NCI-H2171 treated with DMSO at 0.1 percent for 48 hours (cell line): ENCODE measurements at regions not wholly inside any gene's neighbourhood (a gene's known extent, or its start where the extent isn't known, plus 50 kb on each side); places are given as distances from the start of the nearest gene placed in this dataset.

Experiments
- DNase-seq: peaks from one replicate; lab custom pipeline; 2025; lab: John Stamatoyannopoulos, UW

GRCh38 chr2:5842326-5842725, 150.1 kb downstream of the SOX11 start:
- DNase-seq = no peak

DNA sequence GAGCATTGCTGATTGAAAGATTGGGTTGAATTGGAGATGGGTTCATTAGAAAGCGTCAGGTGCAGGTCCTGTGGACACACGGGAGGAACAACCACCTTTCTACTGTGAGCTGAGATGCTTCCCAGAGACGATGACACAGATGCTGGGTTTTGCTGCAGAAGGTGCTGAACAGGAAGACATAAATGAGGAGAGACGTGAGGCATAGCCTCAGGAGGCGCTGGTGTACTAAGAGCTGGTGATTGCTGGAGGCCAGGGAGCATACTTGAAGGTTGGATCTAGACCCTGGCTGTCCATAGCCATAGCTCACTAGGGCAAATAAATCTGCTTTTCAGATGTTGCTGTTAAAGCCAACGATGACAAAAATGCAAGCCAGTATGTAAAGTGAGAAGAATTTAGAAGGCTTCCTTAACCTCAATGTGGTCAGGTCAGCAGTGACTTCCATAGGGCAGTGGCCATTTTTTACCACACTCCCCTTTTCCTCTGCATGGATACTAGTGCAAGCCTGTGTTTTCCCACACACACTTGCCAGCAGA, 153.7 kb downstream of the SOX11 start:
- DNase-seq = no peak

DNA sequence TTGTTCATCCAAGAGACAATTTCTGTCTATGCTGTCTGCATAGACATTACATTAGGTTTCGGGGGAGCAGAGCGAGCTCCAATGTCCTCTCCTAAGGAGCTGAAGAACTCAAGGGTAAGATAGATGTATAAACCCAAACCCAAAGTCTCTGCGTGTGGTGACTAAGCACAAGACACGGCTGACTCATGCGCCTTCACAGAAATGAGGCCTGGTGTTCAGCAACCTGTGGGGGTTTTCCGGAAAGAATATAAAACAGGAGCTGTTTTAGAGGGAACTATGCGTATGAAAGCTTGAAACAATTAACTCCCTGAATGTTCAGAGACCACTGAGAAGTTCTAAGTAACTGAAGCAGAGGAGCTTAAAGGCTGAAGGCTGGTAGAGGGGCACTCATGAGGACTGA, 154.7 kb downstream of the SOX11 start:
- DNase-seq = no peak

DNA sequence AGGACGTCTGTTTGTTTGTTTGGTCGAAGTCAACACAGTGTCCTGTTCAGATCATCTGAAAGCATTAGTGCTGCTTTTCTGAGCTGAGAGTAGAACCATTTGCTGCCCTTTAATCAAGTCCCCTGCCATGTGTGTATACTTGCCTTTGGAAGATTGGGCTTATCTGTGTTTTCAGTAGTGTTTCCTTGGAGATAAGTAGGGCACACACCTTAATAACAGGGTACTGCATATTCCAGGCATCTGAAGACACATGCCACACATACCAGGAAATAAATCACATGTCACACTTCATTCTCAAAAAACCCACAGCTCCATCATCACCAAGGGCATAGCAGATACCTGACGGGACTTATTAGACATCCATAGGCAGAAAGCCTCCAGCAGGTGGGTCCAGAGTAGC, 157.4 kb downstream of the SOX11 start:
- DNase-seq = no peak

DNA sequence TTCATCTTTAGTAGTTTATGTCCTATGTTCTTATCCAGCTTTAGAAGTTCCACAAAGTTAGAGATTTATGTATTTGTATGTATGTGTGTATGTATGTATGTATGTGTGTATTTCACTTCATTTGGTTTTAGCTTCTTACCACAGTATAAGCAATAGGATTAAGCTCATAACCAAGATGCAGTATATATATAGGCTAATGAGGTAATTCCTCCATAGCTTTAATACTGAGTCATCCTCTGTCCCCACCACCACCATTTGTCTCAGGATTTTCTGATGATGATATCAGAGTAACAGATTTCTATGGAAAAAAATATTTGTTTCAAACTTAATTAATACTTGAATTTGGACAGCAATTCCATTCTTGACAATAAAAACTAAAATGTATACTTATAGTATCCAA, 159.2 kb downstream of the SOX11 start:
- DNase-seq = no peak

- DNase-seq = no peak
Observed at GRCh38 chr2:5854797-5855196, 162.6 kb downstream of the SOX11 start.

DNA sequence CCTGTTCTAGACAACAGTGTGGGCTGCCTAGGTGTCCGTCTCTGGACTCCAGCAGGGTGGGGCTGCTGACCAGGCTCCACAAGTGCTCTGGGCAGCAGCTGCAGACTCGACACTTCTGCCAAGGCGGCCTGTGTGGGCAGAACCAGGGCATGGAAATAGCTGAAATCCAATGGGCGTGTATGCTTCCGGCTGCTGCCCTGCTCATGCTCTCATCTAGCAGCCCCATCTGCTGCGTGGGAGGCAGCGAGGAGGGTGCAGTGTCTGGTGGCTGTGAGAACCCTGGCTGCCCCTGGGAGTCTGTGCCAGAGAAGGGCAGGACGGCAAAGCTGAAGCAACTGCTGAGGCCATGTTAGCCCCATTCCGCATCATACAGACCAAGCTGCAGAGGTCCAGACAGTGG, 174.9 kb downstream of the SOX11 start:
- DNase-seq = no peak

DNA sequence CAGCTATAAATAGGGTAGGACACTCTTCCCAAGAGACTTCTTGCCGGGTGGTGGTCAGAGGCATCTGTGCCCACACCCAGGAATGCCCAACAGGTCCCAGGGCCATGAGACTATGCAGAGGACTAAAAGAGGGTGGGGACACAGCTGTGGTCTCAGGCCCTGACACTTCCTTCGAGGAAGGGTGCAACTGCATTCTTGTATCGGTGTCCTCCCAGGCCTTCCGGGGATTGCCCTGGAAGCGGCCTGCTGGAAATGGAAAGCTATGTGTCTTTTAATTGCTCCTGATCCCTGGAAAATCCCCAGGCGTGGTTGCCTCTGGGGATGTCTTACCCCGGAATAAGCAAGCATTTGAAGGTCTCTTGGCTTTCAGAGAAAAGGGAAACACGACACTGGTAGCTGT, 176.7 kb downstream of the SOX11 start:
- no peak for DNase-seq

GRCh38 chr2:5869936-5870335, 177.8 kb downstream of the SOX11 start:
- no peak for DNase-seq

- no peak for DNase-seq
Observed at GRCh38 chr2:5877360-5877759, 185.2 kb downstream of the SOX11 start.

- DNase-seq = no peak
Observed at GRCh38 chr2:5885451-5886173, 193.4 kb downstream of the SOX11 start.

- no peak for DNase-seq
Observed at GRCh38 chr2:5886462-5886861, 194.3 kb downstream of the SOX11 start.

GRCh38 chr2:5888126-5888525, 195.9 kb downstream of the SOX11 start:
- no peak for DNase-seq

DNA sequence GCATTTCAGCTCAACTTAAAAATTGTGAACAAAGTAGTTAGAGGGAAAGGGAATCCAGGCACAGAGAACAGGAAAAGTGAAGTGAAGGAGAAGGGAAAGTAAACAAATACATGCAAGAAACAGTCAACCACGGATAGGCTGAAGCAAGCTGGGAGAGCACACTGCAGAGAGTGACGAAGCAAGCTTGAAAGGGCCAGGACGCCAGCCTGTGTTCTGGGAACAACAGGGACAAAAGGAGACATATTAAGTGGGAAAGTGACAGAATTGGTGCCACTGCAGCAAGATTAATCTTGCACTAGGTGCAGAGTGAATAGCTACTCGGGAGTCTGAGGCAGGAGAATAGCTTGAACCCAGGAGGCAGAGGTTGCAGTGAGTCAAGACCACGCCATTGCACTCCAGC, 197.3 kb downstream of the SOX11 start:
- no peak for DNase-seq

DNA sequence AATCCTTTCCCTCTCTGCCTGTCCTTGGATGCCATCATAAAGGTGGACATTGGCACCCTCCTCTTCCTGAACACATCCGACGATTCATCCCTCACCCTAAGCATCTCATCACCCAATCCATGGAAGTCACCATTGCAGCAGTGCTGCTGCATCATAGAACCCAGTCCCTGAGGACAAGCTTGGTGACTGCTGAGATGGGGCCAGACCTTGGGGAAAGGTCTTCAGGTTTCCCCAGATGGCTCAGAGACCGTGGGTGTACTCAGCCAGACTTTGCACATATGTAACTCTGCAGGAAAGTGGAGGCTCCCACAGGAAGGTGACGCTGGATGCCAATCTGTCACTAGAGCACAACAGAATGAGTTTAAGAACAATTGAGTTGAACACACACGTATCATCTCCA, 202.2 kb downstream of the SOX11 start:
- DNase-seq = peak; percentile 97

- DNase-seq = no peak
Observed at GRCh38 chr2:5895284-5895683, 203.1 kb downstream of the SOX11 start.

GRCh38 chr2:5897249-5897648, 205.1 kb downstream of the SOX11 start:
- DNase-seq = no peak

DNA sequence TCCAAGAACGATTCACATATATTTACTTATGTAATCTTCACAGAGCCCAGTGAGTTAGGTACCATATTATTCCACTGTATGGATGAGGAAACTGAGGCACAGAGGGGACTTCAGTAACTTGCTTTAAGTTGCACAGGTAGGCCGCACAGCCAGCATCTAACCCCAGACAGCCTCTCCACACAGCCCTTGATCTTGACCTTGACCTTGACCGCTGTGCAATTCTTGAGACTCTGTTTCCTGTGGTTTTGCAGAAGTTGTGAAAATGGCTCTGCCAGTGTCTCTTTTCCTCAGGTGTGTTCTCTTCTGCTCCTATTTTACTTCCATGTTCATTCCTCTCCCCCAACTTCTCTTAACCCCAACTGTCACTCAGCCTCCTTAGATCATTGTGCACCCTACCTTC, 206.5 kb downstream of the SOX11 start:
- DNase-seq = no peak

DNA sequence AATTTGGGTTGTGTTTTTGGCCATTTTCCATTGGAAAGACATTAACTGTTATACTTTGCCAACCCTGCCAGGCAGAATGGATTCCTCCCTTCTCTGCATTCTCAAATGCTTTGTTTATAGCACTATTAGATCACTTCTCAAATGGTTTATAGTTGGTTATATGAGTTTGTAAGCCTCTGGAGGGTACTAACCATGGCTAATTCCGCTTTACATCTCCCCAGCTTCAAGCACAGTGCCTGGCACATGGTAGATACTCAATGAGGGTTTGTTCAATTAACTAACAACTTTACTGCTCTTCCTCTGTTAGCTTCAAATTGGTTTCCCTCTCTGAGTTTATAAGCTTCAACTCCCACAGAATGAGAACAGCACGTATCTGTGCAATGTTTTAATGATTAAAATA, 213.5 kb downstream of the SOX11 start:
- no peak for DNase-seq

- DNase-seq = no peak
Observed at GRCh38 chr2:5908071-5908470, 215.9 kb downstream of the SOX11 start.

- DNase-seq = no peak
Observed at GRCh38 chr2:5911718-5912117, 219.5 kb downstream of the SOX11 start.

DNA sequence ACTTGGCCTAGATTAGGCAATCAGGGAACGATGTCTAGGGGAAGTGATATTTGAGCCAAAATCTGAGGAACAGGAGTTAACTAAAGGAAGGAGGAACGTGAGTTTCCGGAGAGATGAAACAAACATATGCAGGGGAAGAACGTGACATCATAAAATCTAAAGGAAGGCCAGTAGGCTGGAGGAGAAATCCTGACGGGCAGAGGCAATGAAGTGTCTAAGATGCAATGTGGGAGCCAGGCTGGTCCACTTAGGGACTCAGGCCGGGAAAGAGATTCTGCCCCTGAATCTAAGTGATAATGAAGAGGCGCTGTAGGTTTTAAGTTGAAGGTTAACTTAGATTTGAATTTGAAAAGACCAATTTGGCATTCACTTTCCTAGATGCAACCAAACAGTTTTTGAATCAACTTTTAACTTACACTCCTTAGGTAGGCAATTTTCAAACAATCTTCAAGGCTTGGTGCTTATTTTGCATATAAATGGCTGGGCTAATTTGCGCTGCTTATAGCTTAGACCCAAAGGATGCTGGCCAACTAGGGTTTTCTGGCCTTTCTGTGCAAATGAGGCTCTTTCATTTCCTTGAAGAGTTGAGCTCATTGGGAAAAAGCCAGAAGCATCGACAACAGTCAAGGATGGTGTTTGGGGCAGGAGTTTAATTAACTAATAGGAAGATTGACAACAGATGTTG, 221.7 kb downstream of the SOX11 start:
- no peak for DNase-seq

GRCh38 chr2:5914811-5915611, 222.8 kb downstream of the SOX11 start:
- DNase-seq = no peak
